ENCODE measurements at regions not wholly inside any gene's neighbourhood (a gene's known extent, or its start where the extent isn't known, plus 50 kb on each side); places are given as distances from the start of the nearest gene placed in this dataset.

GRCh38 chr3:77869423-77869822, 829.5 kb downstream of the ROBO2 start:
- TF ChIP-seq POLR2A (IDR thresholded peaks at IDR 0.05) (no peak), CTCF (IDR thresholded peaks at IDR 0.05 in 8 of 11, conservative IDR thresholded peaks at IDR 0.05 in 3 of 11) (no peak), POLR2AphosphoS5 (IDR thresholded peaks at IDR 0.05) (no peak)
